Epithelial cell of esophagus (primary cell): ENCODE measurements at regions not wholly inside any gene's neighbourhood (a gene's known extent, or its start where the extent isn't known, plus 50 kb on each side); places are given as distances from the start of the nearest gene placed in this dataset.

ENCODE experiments used
- DNase-seq: peaks from one replicate; pipeline ENCODE4 v3.0.0; 2010; ENCODE audit warnings: low read depth
- H3K4me3 ChIP-seq: 2 replicates; pipeline ENCODE4 v1.5.1; 2011; ENCODE audit warnings: mild to moderate bottlenecking, low read length, control low read depth
- CTCF ChIP-seq: IDR thresholded peaks from 2 replicates; pipeline ENCODE4 v1.5.1; 2011; ENCODE audit warnings: low read depth, mild to moderate bottlenecking, low read length, control low read depth, inconsistent platforms; ENCODE audit not compliant: insufficient read depth; ENCODE audit errors: missing control alignments

DNA sequence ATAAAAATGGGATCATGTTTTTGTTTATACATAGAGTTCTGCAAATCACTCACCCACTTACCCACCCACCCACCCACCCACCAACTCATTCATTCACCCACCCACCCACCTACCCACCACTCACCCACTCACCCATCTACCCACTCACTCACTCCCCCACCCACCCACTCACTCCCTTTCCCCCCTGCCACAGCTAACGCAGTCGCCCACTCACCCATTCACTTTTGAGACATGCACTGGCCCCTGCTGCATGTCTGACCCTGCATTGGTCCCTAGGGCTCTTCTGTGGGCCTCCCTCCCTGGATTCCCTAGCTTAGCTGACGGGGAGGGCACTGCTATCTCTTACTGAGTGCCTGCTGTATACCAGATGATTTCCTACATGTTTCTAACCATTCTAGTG, 100.4 kb upstream of the CSF3R start:
- no peak for TF ChIP-seq CTCF
- no peak for DNase-seq
- no peak overlapping the region for H3K4me3 ChIP-seq

DNA sequence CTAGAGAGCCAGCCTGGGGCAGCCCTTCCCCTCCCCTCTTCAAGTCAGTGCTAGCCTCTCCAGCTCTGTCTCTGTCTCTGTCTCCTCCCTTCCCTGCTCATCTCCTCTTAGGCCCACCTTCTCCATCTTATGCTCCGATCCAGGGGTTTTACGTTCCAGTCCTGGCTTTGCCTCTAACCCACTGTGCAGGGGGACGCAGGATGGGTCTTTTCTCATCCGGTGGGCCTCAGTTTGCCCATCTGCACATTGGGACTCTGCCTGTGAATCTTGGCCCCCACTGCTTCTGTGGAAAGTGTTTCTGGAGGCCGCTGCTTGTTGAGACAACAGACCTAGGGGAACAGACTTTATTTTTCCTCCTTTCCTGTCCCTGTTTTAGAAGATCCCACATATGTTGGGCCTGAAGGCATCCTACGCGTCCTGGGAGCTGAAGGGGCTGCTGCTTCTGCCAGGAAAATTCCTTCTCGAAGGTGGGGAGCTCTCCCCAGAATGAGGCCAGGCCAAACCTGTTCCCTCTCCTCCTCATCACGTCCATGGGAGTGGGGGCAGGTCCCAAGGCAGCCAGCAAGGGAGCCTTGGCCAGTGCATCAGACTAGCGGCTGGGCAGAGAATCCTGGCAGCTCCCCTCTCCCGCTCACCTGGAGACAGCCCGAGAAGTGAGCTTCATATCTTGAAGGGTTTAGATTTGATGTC, 99.5 kb upstream of the CSF3R start:
- DNase-seq: no peak
- TF ChIP-seq CTCF: no peak
- H3K4me3 ChIP-seq: no peak overlapping the region

DNA sequence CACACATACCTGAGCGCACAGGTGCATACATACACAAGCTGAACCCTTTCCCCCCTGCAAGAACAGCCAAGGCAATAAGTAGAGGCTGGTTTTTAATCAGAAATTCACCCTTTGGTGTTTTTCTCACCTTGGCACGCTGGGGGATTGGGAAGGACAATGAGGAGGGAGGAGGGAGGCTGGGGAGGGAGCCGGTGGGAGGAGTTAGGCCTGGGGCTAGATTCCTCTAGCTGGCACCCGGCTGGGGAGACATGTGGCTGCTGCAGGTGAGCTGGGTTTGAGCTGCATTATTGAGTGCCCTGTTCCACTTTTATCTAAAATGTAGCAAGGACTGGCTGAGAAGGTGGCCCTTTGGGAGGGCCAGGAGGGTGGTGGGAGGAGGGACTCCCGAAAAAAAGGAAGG, 97.8 kb upstream of the CSF3R start:
- no peak overlapping the region for H3K4me3 ChIP-seq
- DNase-seq: no peak
- TF ChIP-seq CTCF: no peak

- no peak overlapping the region for H3K4me3 ChIP-seq
- no peak for DNase-seq
- TF ChIP-seq CTCF: no peak
Measured at GRCh38 chr1:36579039-36579438, 96.3 kb upstream of the CSF3R start.

DNA sequence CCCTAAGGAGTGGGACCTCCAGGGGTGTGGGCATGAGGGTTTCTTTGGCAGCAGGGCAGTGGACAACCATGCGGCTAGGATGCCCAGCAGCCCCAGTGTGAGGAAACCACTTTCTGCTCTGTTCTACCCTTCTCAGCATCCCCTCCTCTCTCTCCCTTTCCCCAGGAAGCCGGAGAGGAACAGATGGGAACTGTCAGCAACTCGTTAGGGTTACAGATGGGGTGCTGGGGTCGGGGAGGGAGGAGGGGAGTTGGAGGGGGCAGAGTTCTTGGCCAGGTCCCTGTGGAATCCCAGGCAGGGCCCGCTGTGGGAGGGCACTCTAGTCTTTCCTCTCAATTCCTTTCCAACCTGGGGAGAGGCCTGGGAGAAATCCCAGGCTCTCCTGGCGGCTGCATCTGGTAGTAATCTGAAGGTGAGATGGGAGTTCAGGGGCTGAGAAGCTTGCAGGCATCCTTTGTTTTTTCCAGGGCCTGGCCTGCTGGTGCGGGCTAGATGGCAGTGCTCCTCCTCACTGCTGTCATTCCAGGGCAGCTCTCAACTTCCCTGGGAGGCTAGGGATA, 93.9 kb upstream of the CSF3R start:
- no peak for DNase-seq
- TF ChIP-seq CTCF: no peak
- no peak overlapping the region for H3K4me3 ChIP-seq

DNA sequence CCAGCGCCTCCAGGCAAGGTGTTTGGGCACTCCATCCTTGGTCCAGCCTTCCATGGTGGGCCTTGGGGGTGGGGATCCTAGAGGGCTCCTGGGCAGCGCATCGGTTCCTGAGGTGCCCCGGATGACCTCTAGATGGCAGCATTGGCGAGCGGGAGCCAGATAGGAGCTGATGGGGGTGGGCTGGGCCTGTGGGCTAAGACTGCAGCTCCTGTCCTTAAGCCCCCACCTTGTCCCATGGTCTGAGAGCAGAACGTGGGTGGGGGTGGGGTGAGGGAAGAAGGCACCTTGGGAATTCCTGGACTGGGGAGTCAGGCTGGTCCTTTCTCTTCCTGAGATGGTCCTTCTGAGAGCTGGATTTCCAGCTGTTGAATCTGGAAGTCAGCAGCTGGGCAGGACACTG, 93.4 kb upstream of the CSF3R start:
- DNase-seq: peak; percentile 42
- peak; percentile 83 for TF ChIP-seq CTCF
- no peak overlapping the region for H3K4me3 ChIP-seq

- TF ChIP-seq CTCF: no peak
- no peak for DNase-seq
- no peak overlapping the region for H3K4me3 ChIP-seq
Measured at GRCh38 chr1:36573445-36573844, 90.7 kb upstream of the CSF3R start.
